C4-2B (cell line): ENCODE measurements at regions not wholly inside any gene's neighbourhood (a gene's known extent, or its start where the extent isn't known, plus 50 kb on each side); places are given as distances from the start of the nearest gene placed in this dataset.

Experiments used
- H3K27ac ChIP-seq: fragments of 450-650 bp; 2 replicates; pipeline ENCODE4 v1.5.1; 2017
- ZFX ChIP-seq: fragments of 450-650 bp; IDR thresholded peaks from 2 replicates; pipeline ENCODE4 v1.6.1; 2017
- TF ChIP-seq, protein P1 (sequence below): fragments of 450-650 bp; conservative IDR thresholded peaks from 2 replicates; pipeline ENCODE4 v1.5.1; 2017; ENCODE audit warnings: mild to moderate bottlenecking

DNA sequence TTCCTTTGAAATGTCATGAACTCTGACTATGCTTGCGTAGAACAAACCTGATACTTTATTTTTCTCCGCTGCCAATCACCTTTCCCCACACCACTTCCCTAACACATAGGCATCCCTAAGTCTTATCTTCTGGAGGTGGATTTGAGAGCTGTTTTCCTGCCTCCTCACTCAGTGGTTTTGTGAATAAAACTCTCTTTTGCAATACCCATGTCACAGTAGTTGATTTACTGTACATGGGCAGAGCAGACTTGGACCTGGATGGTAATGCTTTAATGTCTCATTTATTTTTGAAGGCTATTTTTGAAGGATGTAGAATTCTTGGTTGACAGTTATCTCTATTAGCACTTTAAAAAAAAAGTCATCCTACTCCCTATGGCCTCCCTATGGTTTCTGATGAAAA lies 881.8 kb downstream of the SLITRK5 start:
- TF ChIP-seq, protein P1, sequence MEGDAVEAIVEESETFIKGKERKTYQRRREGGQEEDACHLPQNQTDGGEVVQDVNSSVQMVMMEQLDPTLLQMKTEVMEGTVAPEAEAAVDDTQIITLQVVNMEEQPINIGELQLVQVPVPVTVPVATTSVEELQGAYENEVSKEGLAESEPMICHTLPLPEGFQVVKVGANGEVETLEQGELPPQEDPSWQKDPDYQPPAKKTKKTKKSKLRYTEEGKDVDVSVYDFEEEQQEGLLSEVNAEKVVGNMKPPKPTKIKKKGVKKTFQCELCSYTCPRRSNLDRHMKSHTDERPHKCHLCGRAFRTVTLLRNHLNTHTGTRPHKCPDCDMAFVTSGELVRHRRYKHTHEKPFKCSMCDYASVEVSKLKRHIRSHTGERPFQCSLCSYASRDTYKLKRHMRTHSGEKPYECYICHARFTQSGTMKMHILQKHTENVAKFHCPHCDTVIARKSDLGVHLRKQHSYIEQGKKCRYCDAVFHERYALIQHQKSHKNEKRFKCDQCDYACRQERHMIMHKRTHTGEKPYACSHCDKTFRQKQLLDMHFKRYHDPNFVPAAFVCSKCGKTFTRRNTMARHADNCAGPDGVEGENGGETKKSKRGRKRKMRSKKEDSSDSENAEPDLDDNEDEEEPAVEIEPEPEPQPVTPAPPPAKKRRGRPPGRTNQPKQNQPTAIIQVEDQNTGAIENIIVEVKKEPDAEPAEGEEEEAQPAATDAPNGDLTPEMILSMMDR, result no peak
- TF ChIP-seq ZFX, result no peak
- no peak overlapping the region for H3K27ac ChIP-seq

- no peak overlapping the region for H3K27ac ChIP-seq
- TF ChIP-seq, protein P1, result no peak
- TF ChIP-seq ZFX, result no peak
These were observed 894.4 kb downstream of the SLITRK5 start for GRCh38 chr13:88565566-88565965.

GRCh38 chr13:88585861-88586260 lies 914.7 kb downstream of the SLITRK5 start:
- no peak for TF ChIP-seq ZFX
- TF ChIP-seq, protein P1, result no peak
- H3K27ac ChIP-seq, result no peak overlapping the region

DNA sequence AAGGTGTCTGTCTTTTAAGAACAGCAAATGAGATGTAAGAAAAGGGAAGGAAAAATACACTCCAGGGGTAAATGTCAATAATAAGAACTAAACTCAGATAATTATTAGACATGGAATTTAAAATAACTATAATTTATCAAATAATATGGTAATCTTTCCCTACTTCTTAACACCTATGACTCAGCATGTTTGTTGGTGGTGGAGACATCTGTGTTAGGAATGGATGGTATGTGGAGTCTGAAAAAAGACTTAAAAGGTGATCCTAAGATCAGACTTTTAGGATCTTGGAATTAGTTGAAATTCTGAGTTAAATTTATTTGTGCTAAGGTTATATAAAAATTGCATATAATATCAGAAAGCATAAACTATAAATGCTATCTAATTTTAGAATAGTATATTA lies 915.1 kb downstream of the SLITRK5 start:
- TF ChIP-seq, protein P1, result no peak
- TF ChIP-seq ZFX, result no peak
- no peak overlapping the region for H3K27ac ChIP-seq

GRCh38 chr13:88590574-88590973 lies 919.4 kb downstream of the SLITRK5 start:
- TF ChIP-seq, protein P1, result no peak
- TF ChIP-seq ZFX, result no peak
- no peak overlapping the region for H3K27ac ChIP-seq

GRCh38 chr13:88592105-88592504 lies 920.9 kb downstream of the SLITRK5 start:
- TF ChIP-seq, protein P1, result no peak
- TF ChIP-seq ZFX, result no peak
- H3K27ac ChIP-seq, result no peak overlapping the region

DNA sequence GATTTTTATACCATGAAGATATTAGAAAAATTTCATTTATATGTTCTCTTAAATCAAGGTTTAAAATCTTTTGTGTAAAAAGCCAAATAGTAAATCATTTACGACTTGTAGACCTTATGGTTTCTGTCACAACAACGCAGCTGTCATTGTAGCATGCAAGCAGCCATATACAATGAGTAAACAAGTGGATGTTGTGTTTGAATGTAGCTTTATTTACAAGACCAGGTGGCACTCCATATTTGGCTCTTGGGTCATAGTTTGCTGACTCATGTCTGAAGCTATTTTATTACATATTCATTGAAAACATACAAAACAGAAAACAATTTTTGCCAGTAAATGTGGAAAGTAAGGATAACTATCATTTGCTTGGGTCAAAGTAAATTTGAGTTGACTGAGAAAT lies 930.8 kb downstream of the SLITRK5 start:
- no peak overlapping the region for H3K27ac ChIP-seq
- TF ChIP-seq, protein P1, result no peak
- TF ChIP-seq ZFX, result no peak
